HG02885 (cell line): ENCODE measurements at regions not wholly inside any gene's neighbourhood (a gene's known extent, or its start where the extent isn't known, plus 50 kb on each side); places are given as distances from the start of the nearest gene placed in this dataset.
"Not testable (repeated sequence)": the region's sequence is repeated elsewhere in the genome, so short reads cannot be mapped to it uniquely, and the experiment has no call there.

Experiments
- ATAC-seq: cut with Tn5 transposase; IDR thresholded peaks from one replicate; pipeline ENCODE4 v1.9.1; 2021; ENCODE audit warnings: mild to moderate bottlenecking; ENCODE audit not compliant: unreplicated experiment, poor library complexity

GRCh38 chr3:117818592-117818991, 1109.0 kb downstream of the TUSC7 start:
- ATAC-seq = no peak

DNA sequence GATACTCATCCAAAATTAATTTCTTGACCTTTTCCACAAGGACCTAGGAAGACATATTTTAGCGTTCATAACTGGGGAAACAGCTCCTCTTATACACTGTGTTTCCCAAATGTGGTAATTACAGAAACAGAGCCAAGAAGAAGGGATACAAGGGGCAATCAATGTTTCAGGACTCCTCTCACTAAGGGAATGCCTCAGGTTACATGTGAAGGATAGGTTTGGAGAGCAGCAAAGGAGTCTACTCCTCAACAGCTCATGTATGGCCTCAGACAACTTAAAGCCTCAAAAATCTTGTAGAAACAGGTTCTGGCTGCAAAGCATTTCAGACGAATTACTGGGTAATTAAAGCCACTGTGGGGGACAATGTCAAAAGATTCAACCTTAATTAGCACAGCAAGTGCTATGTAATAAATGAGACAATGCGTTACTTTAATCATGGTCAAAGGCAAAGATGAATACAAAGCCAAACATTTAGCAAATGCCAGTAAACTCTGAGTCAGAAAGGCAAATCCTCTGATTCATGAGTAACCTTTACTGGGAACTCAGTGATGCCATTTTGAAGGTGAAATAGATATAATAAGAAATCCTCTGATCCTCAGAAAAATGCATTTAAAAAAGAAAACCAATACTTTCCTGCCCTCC, 1111.2 kb downstream of the TUSC7 start:
- ATAC-seq = no peak

DNA sequence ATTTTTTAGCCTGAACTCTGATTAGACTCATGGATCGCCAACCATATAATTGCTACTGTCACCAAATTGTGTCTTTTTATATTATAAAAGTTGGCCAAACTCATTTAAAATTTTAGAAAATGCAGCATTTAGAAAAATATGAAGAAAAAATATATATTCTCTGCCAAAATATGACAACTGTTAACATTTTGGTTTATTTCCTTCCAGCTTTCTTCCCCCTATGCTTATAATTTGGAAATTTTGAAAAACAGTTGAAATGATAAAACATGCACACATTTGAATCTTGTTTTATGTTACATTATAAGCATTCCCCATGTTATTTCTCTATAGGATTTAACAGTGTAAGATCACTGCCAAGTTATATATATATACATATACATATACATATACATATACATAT, 1112.8 kb downstream of the TUSC7 start:
- ATAC-seq = no peak

DNA sequence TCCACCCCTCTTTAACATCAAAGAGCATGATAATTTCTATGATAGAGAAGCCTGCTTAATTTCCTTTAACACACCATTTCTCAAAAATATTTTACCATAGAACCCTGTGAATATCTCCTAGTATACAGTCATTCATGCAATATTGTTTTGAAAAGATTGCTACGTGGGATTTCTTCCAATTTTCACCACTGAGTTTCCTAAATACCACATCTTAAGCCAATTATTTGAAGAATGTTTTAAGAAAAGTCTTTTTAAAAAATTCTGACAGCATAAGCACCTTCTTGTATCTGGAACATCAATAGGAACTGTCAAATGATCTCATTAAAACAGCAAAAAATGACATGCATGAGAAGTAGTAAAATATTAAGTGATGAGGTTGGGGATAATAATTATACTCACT, 1126.7 kb downstream of the TUSC7 start:
- ATAC-seq = no peak

- no peak for ATAC-seq
Measured at GRCh38 chr3:117837391-117837790, 1127.8 kb downstream of the TUSC7 start.

GRCh38 chr3:117842086-117842485, 1132.5 kb downstream of the TUSC7 start:
- ATAC-seq = no peak

DNA sequence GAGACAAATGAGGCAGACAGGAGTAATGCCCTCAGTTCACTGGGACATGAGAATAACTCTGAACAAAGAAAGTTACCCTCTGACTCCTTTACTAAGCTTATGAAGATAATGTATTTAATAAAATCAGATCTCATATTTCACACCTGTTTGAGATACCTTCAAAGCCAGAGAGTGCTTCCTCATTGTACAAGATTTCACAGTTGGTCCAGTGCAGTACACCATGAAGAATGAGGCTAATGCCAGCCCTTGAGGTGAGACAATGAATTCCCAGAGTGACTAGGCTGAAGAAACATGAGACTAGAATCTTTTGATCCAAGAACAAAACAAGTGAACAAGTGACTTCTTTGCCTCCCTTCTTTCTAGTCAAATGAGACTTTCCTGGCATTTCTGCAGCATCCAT, 1133.8 kb downstream of the TUSC7 start:
- ATAC-seq = no peak

- no peak for ATAC-seq
Measured at GRCh38 chr3:117844676-117845075, 1135.1 kb downstream of the TUSC7 start.

- no peak for ATAC-seq
Measured at GRCh38 chr3:117846238-117846637, 1136.7 kb downstream of the TUSC7 start.

- ATAC-seq = no peak
Measured at GRCh38 chr3:117848606-117849005, 1139.0 kb downstream of the TUSC7 start.

DNA sequence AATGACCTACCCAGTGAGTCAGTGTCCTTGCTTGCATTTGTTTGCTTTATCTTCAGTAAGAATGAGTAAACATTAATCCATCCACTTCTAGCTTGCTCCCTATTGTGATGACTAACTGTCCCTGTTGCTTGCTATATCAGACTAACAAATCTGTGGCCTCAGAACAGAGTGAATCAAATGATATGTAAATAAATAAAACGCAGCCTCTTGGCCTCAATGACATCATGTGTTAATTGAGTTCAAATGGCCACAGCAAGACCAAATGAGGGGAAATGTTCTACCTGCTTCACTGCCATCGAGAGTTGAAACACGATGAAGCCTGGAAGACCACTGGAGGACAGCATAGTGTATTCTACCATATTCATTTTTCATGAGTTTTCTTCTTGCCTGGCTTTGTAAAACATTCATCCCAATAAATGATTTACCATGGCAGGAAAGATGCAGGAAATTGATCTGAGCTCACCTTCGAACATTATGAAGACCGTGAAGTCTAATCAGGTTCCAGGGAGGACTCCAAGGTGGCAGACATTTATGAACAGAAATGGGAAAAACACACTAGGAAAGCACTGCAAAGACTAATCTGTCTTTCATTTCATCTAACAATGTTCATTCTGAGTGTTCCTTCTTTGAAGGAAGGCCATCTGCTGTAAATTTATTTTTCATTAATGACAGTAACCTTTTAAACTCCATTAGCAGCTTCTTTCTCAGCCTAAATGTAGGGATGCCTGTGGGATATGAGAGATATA, 1144.5 kb downstream of the TUSC7 start:
- ATAC-seq = no peak

GRCh38 chr3:117856354-117856753, 1146.8 kb downstream of the TUSC7 start:
- ATAC-seq = no peak

- no peak for ATAC-seq
Measured at GRCh38 chr3:117863146-117863545, 1153.6 kb downstream of the TUSC7 start.

GRCh38 chr3:117865338-117865737, 1155.8 kb downstream of the TUSC7 start:
- ATAC-seq = no peak

DNA sequence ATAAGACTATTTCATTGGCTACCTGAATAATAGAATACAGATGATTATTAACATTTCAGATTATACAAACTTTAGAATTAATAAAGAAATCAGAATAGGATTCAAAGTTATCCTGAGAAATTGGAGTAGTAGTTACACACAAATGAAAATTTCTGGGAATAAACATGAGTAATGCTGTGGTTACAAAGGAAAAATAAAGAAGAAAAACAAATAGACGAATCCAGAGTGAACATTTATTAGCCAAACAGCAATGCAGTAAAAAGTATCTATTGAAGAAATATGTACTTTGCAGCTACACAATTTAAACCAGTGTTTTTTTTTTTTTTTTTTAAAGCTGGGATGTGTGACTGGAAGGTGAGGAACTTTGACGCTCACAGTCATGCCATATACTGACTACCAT, 1159.2 kb downstream of the TUSC7 start:
- ATAC-seq = no peak

DNA sequence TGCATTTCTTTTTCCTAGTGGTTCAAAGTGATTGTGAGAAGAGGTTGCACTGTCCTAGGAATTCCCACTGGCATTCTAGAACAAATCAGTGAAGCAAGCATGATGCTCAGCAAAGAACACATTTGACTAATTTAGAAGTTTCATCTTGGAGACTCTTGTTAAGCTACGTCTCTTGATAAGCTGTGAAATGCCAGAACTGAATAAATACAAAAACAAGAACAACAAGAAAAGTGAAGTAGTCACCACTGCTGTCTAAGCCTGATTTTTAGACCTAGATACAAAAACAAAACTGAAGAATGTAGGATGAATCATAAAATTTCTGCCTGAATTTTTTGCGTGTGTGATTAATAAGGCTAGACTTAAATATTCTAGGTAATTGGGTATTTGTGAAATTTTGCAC, 1162.4 kb downstream of the TUSC7 start:
- no peak for ATAC-seq

DNA sequence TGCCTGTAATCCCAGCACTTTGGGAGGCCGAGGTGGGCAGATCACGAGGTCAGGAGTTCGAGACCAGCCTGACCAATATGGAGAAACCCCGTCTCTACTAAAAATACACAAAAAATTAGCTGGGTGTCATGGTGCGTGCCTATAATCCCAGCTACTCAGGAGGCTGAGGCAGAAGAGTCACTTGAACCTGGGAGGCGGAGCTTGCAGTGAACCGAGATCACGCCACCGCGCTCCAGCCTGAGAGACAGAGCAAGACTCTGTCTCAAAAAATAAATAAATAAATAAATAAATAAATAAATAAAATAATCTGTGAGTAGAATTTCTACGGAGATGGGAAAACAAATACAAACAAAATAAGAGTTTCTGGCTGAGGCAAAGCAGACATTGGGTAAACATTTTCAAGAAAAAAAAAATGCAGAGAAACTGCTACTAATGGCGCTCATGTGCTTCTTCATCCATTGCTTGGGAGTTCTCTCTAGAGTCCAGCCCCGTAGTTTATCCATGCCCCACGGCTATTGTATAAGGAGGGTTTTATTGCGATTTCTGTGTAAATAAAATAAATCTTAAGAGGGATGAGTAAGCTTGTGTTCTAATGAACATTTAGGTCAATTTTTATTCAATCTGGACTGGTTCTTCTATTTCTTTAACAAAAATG, 1161.9 kb downstream of the IGSF11 start:
- ATAC-seq = not testable (repeated sequence)

- ATAC-seq = no peak
Measured at GRCh38 chr3:117873249-117873600, 1161.4 kb downstream of the IGSF11 start.

DNA sequence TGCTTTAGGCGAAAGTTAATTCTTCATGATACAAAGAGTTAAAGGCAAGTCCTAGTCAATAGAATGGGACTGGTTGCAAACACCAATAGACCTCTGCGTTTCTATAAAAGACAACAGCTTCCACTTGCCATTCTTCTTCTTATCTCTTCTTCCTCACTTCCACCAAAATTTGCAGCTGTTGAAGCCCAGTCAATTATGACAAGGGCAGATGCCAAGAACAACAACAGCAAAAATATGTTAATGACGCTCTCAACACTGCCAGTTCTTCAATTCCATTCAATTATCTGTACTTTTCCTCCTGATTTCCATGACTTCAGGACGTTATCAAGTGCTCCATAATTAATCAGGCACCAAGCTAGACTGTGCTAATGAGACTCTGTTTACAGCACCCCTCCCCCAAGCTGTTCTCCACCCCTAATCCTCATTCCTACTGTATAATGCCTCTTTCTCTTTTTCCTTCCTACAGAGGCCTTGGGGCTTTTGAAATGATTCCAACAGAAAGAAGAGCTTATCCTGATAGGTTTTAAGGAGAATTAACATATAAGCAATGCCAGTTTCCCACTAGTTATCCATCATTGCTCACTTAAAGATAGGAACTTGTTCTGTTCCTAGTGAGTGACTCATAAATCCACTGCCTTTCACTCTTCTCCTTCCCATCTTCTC, 1160.5 kb downstream of the IGSF11 start:
- ATAC-seq = no peak

DNA sequence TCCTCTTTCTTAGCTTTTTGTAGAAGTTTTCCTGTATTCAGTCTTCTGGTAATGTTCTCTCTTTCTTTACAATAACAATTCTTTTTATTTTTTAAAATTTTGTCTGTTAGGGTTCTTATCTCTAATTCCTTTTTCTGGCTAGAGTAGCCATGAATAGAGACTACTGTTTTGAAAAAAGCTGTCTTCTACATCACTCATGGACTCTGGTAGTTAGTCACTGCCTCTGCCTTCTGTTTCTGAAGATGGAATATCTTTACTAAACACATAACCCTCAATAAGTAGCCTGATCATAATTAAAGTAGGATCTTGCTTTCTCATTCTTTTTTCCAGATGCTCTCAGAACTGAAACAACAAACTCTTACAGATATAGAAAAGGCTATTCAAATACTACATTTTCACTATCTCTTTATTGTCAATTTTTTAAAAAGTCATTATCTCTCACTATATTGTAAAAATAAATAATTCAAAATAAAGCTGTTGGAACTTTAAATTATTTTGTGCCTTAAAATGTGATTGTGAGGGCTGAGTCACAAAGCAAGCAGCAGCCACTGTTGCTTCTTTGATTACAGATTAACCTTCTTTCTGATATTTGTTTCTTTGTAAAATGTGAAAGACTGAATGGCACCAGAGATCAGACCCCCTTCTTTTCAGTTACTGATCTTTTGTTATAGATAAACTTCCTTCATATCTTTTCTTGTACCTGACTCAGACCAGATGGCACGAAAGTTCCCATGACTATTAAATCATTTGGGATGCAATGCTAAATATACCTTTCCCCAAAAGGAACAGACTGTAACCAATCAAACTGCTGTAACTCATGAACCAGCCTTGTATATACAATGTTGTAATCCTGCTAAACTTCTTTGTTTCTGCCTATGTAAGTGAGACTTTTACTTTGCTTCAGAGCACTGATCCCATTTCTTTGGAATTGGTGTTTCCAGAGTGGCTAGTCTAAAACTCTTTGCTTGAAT, 1159.5 kb downstream of the IGSF11 start:
- ATAC-seq = no peak
